GM12878 (cell line): ENCODE measurements at regions not wholly inside any gene's neighbourhood (a gene's known extent, or its start where the extent isn't known, plus 50 kb on each side); places are given as distances from the start of the nearest gene placed in this dataset.

ENCODE experiments used
- ATAC-seq: fragments of 200-7000 bp; cut with Tn5 transposase; 3 replicates; pipeline ENCODE4 v1.9.1; 2020; ENCODE audit warnings: mild to moderate bottlenecking, moderate library complexity
- BruUV-seq: library from RNA; stranded (reverse); fragments of 400-500 nt; replicated peaks from 2 replicates; lab custom pipeline; 2021; lab: Mats Ljungman, UMichigan
- CTCF ChIA-PET: fragments of 300-600 bp; sonication (Branson Sonifier 250); formaldehyde crosslinking; extraction: SDS; loops from one replicate; lab custom pipeline; 2021; ENCODE audit warnings: inconsistent platforms; lab: Yijun Ruan, JAX
- POLR2A ChIA-PET: fragments of 350-600 bp; formaldehyde crosslinking; extraction: SDS; loops from one replicate; lab custom pipeline; 2021; ENCODE audit warnings: inconsistent platforms; lab: Charles Lee
- RAD21 ChIA-PET: fragments of 300-600 bp; sonication (Branson Sonifier 250); formaldehyde crosslinking; loops from one replicate; lab custom pipeline; 2023; ENCODE audit warnings: antibody characterized with exemption; ENCODE audit not compliant: unreplicated experiment; lab: Charles Lee
- SMC1A ChIA-PET: fragments of 300-600 bp; sonication (Branson Sonifier 250); formaldehyde crosslinking; loops from one replicate; lab custom pipeline; 2023; ENCODE audit not compliant: unreplicated experiment, uncharacterized antibody; lab: Charles Lee
- DNase-seq: peaks from one replicate; pipeline ENCODE4 v3.0.0-alpha.2; 2011; ENCODE audit warnings: low read depth, low spot score
- FAIRE-seq: peaks from 3 replicates; lab custom pipeline; 2011; peaks lifted over from hg19 to GRCh38; lab: Jason Lieb, UNC
- H2AFZ ChIP-seq: 2 replicates; pipeline ENCODE4 v1.6.0; 2011; ENCODE audit warnings: low read depth, low read length, control low read depth; ENCODE audit not compliant: control insufficient read depth
- H3K27ac ChIP-seq: 2 replicates; pipeline ENCODE4 v1.5.1; 2011; ENCODE audit warnings: control low read depth; ENCODE audit not compliant: control insufficient read depth, insufficient read depth
- H3K27me3 ChIP-seq, 2 experiments: replicated peaks in 1 of 2; 2 replicates each; pipeline versions ENCODE4 v1.6.0 to v1.6.1; 2011; ENCODE audit warnings: low read length in 1 of 2; ENCODE audit not compliant: control insufficient read depth in 2 of 2, insufficient read depth in 2 of 2
- H3K36me3 ChIP-seq, 2 experiments: 2 replicates each; pipeline ENCODE4 v1.5.1; 2011; ENCODE audit warnings: low read length in 1 of 2; ENCODE audit not compliant: control insufficient read depth in 2 of 2, insufficient read depth in 2 of 2
- H3K4me1 ChIP-seq: 2 replicates; pipeline ENCODE4 v1.6.1; 2011; ENCODE audit warnings: mild to moderate bottlenecking, low read length, moderate library complexity, mixed read lengths; ENCODE audit not compliant: control insufficient read depth, insufficient read depth
- H3K4me2 ChIP-seq: 2 replicates; pipeline ENCODE4 v1.6.0; 2011; ENCODE audit warnings: control low read depth; ENCODE audit not compliant: control insufficient read depth, insufficient read depth
- H3K4me3 ChIP-seq: fragments of 200-600 bp; sonication (generic); 2 replicates; pipeline ENCODE4 v1.5.1; 2016
- H3K79me2 ChIP-seq: 2 replicates; pipeline ENCODE4 v1.6.0; 2011; ENCODE audit warnings: low read length; ENCODE audit not compliant: control insufficient read depth, insufficient read depth
- H3K9ac ChIP-seq: 2 replicates; pipeline ENCODE4 v1.8.0; 2011; ENCODE audit warnings: low read length, control low read depth, mixed read lengths; ENCODE audit not compliant: control insufficient read depth, insufficient read depth
- H3K9me3 ChIP-seq: replicated peaks from 3 replicates; pipeline ENCODE4 v1.5.1; 2011; ENCODE audit warnings: mild to moderate bottlenecking, low read length; ENCODE audit not compliant: control insufficient read depth, insufficient read depth
- H4K20me1 ChIP-seq: 2 replicates; pipeline ENCODE4 v1.6.0; 2011; ENCODE audit not compliant: control insufficient read depth, insufficient read depth
- BACH1 ChIP-seq: fragments of 450-650 bp; IDR thresholded peaks from 2 replicates; pipeline ENCODE4 v1.6.1; 2017; ENCODE audit warnings: mild to moderate bottlenecking, borderline replicate concordance
- KLF5 ChIP-seq: fragments of 450-650 bp; IDR thresholded peaks from 2 replicates; pipeline ENCODE4 v1.6.1; 2014; ENCODE audit warnings: mild to moderate bottlenecking; ENCODE audit not compliant: partially characterized antibody
- MYB ChIP-seq: fragments of 150-350 bp; IDR thresholded peaks from 2 replicates; pipeline ENCODE4 v1.6.1; 2014; ENCODE audit warnings: mild to moderate bottlenecking, low read depth, low read length, borderline replicate concordance
- POLR2AphosphoS5 ChIP-seq: IDR thresholded peaks from 2 replicates; pipeline ENCODE4 v1.6.1; 2011; ENCODE audit warnings: mild to moderate bottlenecking, low read length, inconsistent platforms
- RBBP5 ChIP-seq: fragments of 200-600 bp; sonication (generic); conservative IDR thresholded peaks from 2 replicates; pipeline ENCODE4 v1.6.1; 2016
- REST ChIP-seq: IDR thresholded peaks from 2 replicates; pipeline ENCODE4 v1.6.1; 2012; ENCODE audit warnings: mild to moderate bottlenecking, low read depth, low read length
- SREBF1 ChIP-seq: IDR thresholded peaks from 2 replicates; pipeline ENCODE4 v1.6.1; 2012; ENCODE audit warnings: mild to moderate bottlenecking, low read length
- TAF1 ChIP-seq: IDR thresholded peaks from 2 replicates; pipeline ENCODE4 v1.6.1; 2011; ENCODE audit warnings: mild to moderate bottlenecking, low read depth, low read length, borderline replicate concordance
- ZBTB4 ChIP-seq: fragments of 450-650 bp; formaldehyde crosslinking; IDR thresholded peaks from 2 replicates; pipeline ENCODE4 v1.4.0; 2022; ENCODE audit warnings: mild to moderate bottlenecking, moderate library complexity
- WGBS: methylation state at CpG from one replicate; pipeline ENCODE4 v1.1.6; 2016; ENCODE audit warnings: low lambda C conversion rate; ENCODE audit not compliant: insufficient replicate concordance, insufficient coverage; ENCODE audit errors: missing lambda C conversion rate; 5-methylcytosine and 5-hydroxymethylcytosine counted together
- in situ Hi-C: fragments of 300-500 bp; cut with MboI; formaldehyde crosslinking; loops from 9 replicates; pipeline ENCODE4 v1.14.3; 2018; ENCODE audit warnings: mixed read lengths
- intact Hi-C: fragments of 100-400 bp; cut with micrococcal nuclease; formaldehyde crosslinking; loops from one replicate; pipeline ENCODE4 v1.14.2; 2022; ENCODE audit not compliant: unreplicated experiment
- TF ChIP-seq, protein P1 (sequence below): IDR thresholded peaks from 2 replicates; pipeline ENCODE4 v1.6.1; 2011; ENCODE audit warnings: low read depth, mild to moderate bottlenecking, low read length, moderate library complexity, borderline replicate concordance; ENCODE audit errors: extremely low read depth
- TF ChIP-seq, protein P2 (sequence below): IDR thresholded peaks from 2 replicates; pipeline ENCODE4 v1.6.1; 2012; ENCODE audit warnings: low read length, inconsistent platforms

- TF ChIP-seq, protein P1, sequence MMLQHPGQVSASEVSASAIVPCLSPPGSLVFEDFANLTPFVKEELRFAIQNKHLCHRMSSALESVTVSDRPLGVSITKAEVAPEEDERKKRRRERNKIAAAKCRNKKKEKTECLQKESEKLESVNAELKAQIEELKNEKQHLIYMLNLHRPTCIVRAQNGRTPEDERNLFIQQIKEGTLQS: no peak
- TF ChIP-seq BACH1 (no peak), REST (no peak), POLR2AphosphoS5 (no peak)
Measured at GRCh38 chr5:173463207-173463606, 135.0 kb upstream of the STC2 start (continued).

- TF ChIP-seq KLF5 (no peak), MYB (no peak), RBBP5 (no peak), SREBF1 (no peak), TAF1 (no peak), ZBTB4 (no peak)
- TF ChIP-seq, protein P2, sequence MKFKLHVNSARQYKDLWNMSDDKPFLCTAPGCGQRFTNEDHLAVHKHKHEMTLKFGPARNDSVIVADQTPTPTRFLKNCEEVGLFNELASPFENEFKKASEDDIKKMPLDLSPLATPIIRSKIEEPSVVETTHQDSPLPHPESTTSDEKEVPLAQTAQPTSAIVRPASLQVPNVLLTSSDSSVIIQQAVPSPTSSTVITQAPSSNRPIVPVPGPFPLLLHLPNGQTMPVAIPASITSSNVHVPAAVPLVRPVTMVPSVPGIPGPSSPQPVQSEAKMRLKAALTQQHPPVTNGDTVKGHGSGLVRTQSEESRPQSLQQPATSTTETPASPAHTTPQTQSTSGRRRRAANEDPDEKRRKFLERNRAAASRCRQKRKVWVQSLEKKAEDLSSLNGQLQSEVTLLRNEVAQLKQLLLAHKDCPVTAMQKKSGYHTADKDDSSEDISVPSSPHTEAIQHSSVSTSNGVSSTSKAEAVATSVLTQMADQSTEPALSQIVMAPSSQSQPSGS: no peak
- no peaks in the 10 kb centered on the region for H3K36me3 ChIP-seq
- intact Hi-C loops: no loop called here
- H3K9ac ChIP-seq: no peak overlapping the region
- no peaks in the 10 kb centered on the region for H3K4me1 ChIP-seq
- in situ Hi-C loops: no loop called here
- H2AFZ ChIP-seq: no peak overlapping the region
- POLR2A ChIA-PET: no interaction called here
- ATAC-seq: no peak
- BruUV-seq: no TSS peak
- H3K4me3 ChIP-seq: no peak overlapping the region
- SMC1A ChIA-PET: no interaction called here
- 35% methylated on average over 10 of the region's 10 CpGs for WGBS
- no peak for DNase-seq
- no peak for FAIRE-seq
- CTCF ChIA-PET: no interaction called here
- no peaks in the 10 kb centered on the region for H3K9me3 ChIP-seq
- H3K27me3 ChIP-seq: no peaks in the 10 kb centered on the region; a peak in 1 of 4 replicates
- H4K20me1 ChIP-seq: no peaks in the 10 kb centered on the region
- H3K79me2 ChIP-seq: no peaks in the 10 kb centered on the region
- RAD21 ChIA-PET: no interaction called here
- no peak overlapping the region for H3K27ac ChIP-seq
- H3K4me2 ChIP-seq: no peak overlapping the region
Measured at GRCh38 chr5:173458828-173459609, 130.8 kb upstream of the STC2 start.
